K562 (cell line): ENCODE measurements at regions not wholly inside any gene's neighbourhood (a gene's known extent, or its start where the extent isn't known, plus 50 kb on each side); places are given as distances from the start of the nearest gene placed in this dataset.
A peak's percentile ranks its signal among the peaks of the same experiment; 100 is the strongest.

Experiments used
- DEAF1 ChIP-seq: fragments of 450-650 bp; formaldehyde crosslinking; IDR thresholded peaks from 2 replicates; pipeline ENCODE4 v1.4.0; 2020; ENCODE audit warnings: mild to moderate bottlenecking, moderate library complexity
- L3MBTL2 ChIP-seq: fragments of 450-650 bp; IDR thresholded peaks from 2 replicates; pipeline ENCODE4 v1.6.1; 2016; ENCODE audit warnings: mild to moderate bottlenecking, moderate library complexity
- MTF1 ChIP-seq: fragments of 250-450 bp; sonication (Bioruptor Pico); IDR thresholded peaks from 2 replicates; pipeline ENCODE4 v1.9.0; 2021; ENCODE audit warnings: moderate library complexity, mild to moderate bottlenecking, inconsistent platforms, borderline replicate concordance
- RAD21 ChIP-seq, 2 experiments: fragments of 250-450 bp in 1 of 2; fragments of 450-650 bp in 1 of 2; sonication (Bioruptor Pico) in 1 of 2; formaldehyde crosslinking in 1 of 2; IDR thresholded peaks in 1 of 2; conservative IDR thresholded peaks in 1 of 2; 2 replicates each; pipeline versions ENCODE4 v1.4.0 to v1.8.0; 2020 to 2022; ENCODE audit warnings: mild to moderate bottlenecking in 2 of 2, moderate library complexity in 1 of 2
- SMC3 ChIP-seq: conservative IDR thresholded peaks from 2 replicates; pipeline ENCODE4 v1.6.1; 2011; ENCODE audit warnings: low read depth, low read length, improper control_type of control experiment; ENCODE audit not compliant: insufficient read depth
- ZSCAN29 ChIP-seq: fragments of 450-650 bp; IDR thresholded peaks from 2 replicates; pipeline ENCODE4 v1.6.1; 2017
- TF ChIP-seq, protein P1 (sequence below), 2 experiments: fragments of 450-650 bp; formaldehyde crosslinking in 1 of 2; IDR thresholded peaks; 2 replicates each; pipeline versions ENCODE4 v1.4.0 to v1.6.1; 2014 to 2020; ENCODE audit warnings: mild to moderate bottlenecking in 2 of 2, borderline replicate concordance in 1 of 2, low read depth in 1 of 2

DNA sequence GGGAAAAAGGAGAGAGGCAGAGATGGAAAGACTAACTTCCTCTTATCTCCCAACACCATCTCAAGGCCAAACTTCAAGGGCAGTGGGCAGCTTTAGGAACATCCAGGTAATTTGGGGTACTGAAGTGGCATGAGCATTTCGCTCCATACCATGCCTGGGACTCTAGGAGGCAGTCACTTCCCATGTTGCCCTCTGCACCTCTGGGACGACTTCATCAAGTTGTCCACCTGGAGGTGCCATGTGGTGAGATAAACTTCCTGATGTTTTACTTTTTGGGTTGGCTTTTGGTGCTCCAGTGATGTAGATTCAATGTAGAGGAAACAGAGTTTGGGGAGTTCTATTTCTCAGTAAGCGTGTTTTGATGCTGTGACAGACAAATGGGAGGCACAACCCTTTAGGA is 56.3 kb upstream of the UPP2 start (continued):
- TF ChIP-seq, protein P1, sequence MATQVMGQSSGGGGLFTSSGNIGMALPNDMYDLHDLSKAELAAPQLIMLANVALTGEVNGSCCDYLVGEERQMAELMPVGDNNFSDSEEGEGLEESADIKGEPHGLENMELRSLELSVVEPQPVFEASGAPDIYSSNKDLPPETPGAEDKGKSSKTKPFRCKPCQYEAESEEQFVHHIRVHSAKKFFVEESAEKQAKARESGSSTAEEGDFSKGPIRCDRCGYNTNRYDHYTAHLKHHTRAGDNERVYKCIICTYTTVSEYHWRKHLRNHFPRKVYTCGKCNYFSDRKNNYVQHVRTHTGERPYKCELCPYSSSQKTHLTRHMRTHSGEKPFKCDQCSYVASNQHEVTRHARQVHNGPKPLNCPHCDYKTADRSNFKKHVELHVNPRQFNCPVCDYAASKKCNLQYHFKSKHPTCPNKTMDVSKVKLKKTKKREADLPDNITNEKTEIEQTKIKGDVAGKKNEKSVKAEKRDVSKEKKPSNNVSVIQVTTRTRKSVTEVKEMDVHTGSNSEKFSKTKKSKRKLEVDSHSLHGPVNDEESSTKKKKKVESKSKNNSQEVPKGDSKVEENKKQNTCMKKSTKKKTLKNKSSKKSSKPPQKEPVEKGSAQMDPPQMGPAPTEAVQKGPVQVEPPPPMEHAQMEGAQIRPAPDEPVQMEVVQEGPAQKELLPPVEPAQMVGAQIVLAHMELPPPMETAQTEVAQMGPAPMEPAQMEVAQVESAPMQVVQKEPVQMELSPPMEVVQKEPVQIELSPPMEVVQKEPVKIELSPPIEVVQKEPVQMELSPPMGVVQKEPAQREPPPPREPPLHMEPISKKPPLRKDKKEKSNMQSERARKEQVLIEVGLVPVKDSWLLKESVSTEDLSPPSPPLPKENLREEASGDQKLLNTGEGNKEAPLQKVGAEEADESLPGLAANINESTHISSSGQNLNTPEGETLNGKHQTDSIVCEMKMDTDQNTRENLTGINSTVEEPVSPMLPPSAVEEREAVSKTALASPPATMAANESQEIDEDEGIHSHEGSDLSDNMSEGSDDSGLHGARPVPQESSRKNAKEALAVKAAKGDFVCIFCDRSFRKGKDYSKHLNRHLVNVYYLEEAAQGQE (IDR thresholded peaks at IDR 0.05; ENCODE audit: borderline replicate concordance): peak; percentile 34; the same call in 1 of the 2 replicates
- TF ChIP-seq, protein P1 (CRISPR knock-in tag; IDR thresholded peaks at IDR 0.05; ENCODE audit: low read depth): no peak
- TF ChIP-seq RAD21 (CRISPR knock-in tag; conservative IDR thresholded peaks at IDR 0.05 in 1 of 2, IDR thresholded peaks at IDR 0.05 in 1 of 2) (peak; percentile 56 to 68), L3MBTL2 (0 out of 2 replicates have a peak, but pooled peaks have one; percentile 17), ZSCAN29 (no peak), SMC3 (0 out of 2 replicates have a peak, but pooled peaks have one; percentile 51), DEAF1 (CRISPR knock-in tag) (peak; percentile 15; the same call in 1 of the 2 replicates), MTF1 (CRISPR knock-in tag) (no peak)
- TF ChIP-seq, all 486 proteins: peak for 7
